HTR-8/SVneo (cell line): ENCODE measurements at regions not wholly inside any gene's neighbourhood (a gene's known extent, or its start where the extent isn't known, plus 50 kb on each side); places are given as distances from the start of the nearest gene placed in this dataset.
"Not testable (repeated sequence)": the region's sequence is repeated elsewhere in the genome, so short reads cannot be mapped to it uniquely, and the experiment has no call there.

ENCODE experiments used
- DNase-seq: peaks from one replicate; pipeline ENCODE4 v3.0.0; 2011; ENCODE audit warnings: low spot score, mixed read lengths; ENCODE audit not compliant: insufficient read length
- FAIRE-seq: peaks from 2 replicates; lab custom pipeline; 2011; peaks lifted over from hg19 to GRCh38; lab: Jason Lieb, UNC

- FAIRE-seq (no peak), DNase-seq (no peak)
Measured at GRCh38 chr12:125346362-125346761, 281.1 kb downstream of the AACS start.

GRCh38 chr12:125351788-125352187, 286.6 kb downstream of the AACS start:
- FAIRE-seq (no peak), DNase-seq (no peak)

GRCh38 chr12:125353002-125353401, 287.8 kb downstream of the AACS start:
- not testable (repeated sequence) for FAIRE-seq, DNase-seq

- no peak for FAIRE-seq
- no peak for DNase-seq
Measured at GRCh38 chr12:125353871-125354270, 288.6 kb downstream of the AACS start.

GRCh38 chr12:125355614-125356013, 290.4 kb downstream of the AACS start:
- no peak for DNase-seq
- FAIRE-seq: no peak

GRCh38 chr12:125356111-125356510, 290.9 kb downstream of the AACS start:
- no peak for DNase-seq
- FAIRE-seq: no peak

GRCh38 chr12:125357561-125357960, 292.3 kb downstream of the AACS start:
- DNase-seq: no peak
- no peak for FAIRE-seq

GRCh38 chr12:125360540-125360939, 295.3 kb downstream of the AACS start:
- FAIRE-seq: no peak
- no peak for DNase-seq

GRCh38 chr12:125371033-125371432, 305.8 kb downstream of the AACS start:
- no peak for FAIRE-seq
- no peak for DNase-seq

GRCh38 chr12:125372085-125372484, 306.9 kb downstream of the AACS start:
- no peak for DNase-seq
- no peak for FAIRE-seq

- no peak for DNase-seq
- FAIRE-seq: no peak
Measured at GRCh38 chr12:125373375-125373774, 308.1 kb downstream of the AACS start.

- DNase-seq (no peak), FAIRE-seq (no peak)
Measured at GRCh38 chr12:125376422-125376821, 311.2 kb downstream of the AACS start.

- DNase-seq (no peak), FAIRE-seq (no peak)
Measured at GRCh38 chr12:125377093-125377492, 311.9 kb downstream of the AACS start.

GRCh38 chr12:125381373-125381772, 316.1 kb downstream of the AACS start:
- DNase-seq (no peak), FAIRE-seq (no peak)

GRCh38 chr12:125382926-125383325, 317.7 kb downstream of the AACS start:
- DNase-seq (no peak), FAIRE-seq (no peak)

- DNase-seq (no peak), FAIRE-seq (no peak)
Measured at GRCh38 chr12:125386652-125387051, 321.4 kb downstream of the AACS start.

- FAIRE-seq (no peak), DNase-seq (no peak)
Measured at GRCh38 chr12:125387206-125387605, 322.0 kb downstream of the AACS start.

- DNase-seq: no peak
- no peak for FAIRE-seq
Measured at GRCh38 chr12:125389061-125389697, 323.9 kb downstream of the AACS start.

- FAIRE-seq (no peak), DNase-seq (no peak)
Measured at GRCh38 chr12:125393569-125393968, 328.3 kb downstream of the AACS start.

GRCh38 chr12:125395583-125396215, 330.5 kb downstream of the AACS start:
- no peak for FAIRE-seq
- DNase-seq: no peak

GRCh38 chr12:125399489-125399888, 334.3 kb downstream of the AACS start:
- DNase-seq: no peak
- no peak for FAIRE-seq
